HepG2 (cell line): ENCODE measurements at regions not wholly inside any gene's neighbourhood (a gene's known extent, or its start where the extent isn't known, plus 50 kb on each side); places are given as distances from the start of the nearest gene placed in this dataset.
A peak's percentile ranks its signal among the peaks of the same experiment; 100 is the strongest.

Experiments used
- ATAC-seq: fragments of 200-7000 bp; cut with Tn5 transposase; 3 replicates; pipeline ENCODE4 v1.9.1; 2020; ENCODE audit warnings: mild to moderate bottlenecking, moderate library complexity
- BruUV-seq: library from RNA; stranded (reverse); fragments of 400-500 nt; replicated peaks from 2 replicates; lab custom pipeline; 2021; lab: Mats Ljungman, UMichigan
- CTCF ChIA-PET: fragments of 300-600 bp; formaldehyde crosslinking; extraction: SDS; loops from one replicate; lab custom pipeline; 2021; ENCODE audit warnings: low total read pairs, inconsistent platforms, low intra/inter-chr PET ratio; lab: Yijun Ruan, JAX
- POLR2A ChIA-PET: fragments of 350-600 bp; sonication (Branson Sonifier 250); formaldehyde crosslinking; loops from one replicate; lab custom pipeline; 2020; ENCODE audit warnings: antibody characterized with exemption, inconsistent platforms; lab: Yijun Ruan, JAX
- DNase-seq: peaks from one replicate; pipeline ENCODE4 v3.0.0-alpha.2; 2015; ENCODE audit warnings: low spot score
- FAIRE-seq: peaks from 3 replicates; lab custom pipeline; 2011; peaks lifted over from hg19 to GRCh38; lab: Jason Lieb, UNC
- H2AFZ ChIP-seq: one replicate; pipeline ENCODE4 v1.6.1; 2011; ENCODE audit warnings: low read length, inconsistent platforms
- H3K27ac ChIP-seq: fragments of 300-600 bp; 3 replicates; pipeline ENCODE4 v1.8.0; 2011; ENCODE audit warnings: mixed run types, mild to moderate bottlenecking, mixed read lengths, low read length, inconsistent platforms; ENCODE audit not compliant: insufficient read depth; ENCODE audit errors: extremely low read length
- H3K27me3 ChIP-seq, 2 experiments: fragments of 200-600 bp in 1 of 2; 2 replicates in 1 of 2; 3 replicates in 1 of 2; pipeline versions ENCODE4 v1.6.0 to v1.8.0; 2011; ENCODE audit warnings: low read length in 2 of 2, mild to moderate bottlenecking in 2 of 2, moderate library complexity in 2 of 2, inconsistent platforms in 1 of 2; ENCODE audit not compliant: insufficient read depth in 2 of 2, control insufficient read depth in 1 of 2
- H3K36me3 ChIP-seq, 2 experiments: fragments of 200-600 bp in 1 of 2; replicated peaks in 1 of 2; 2 replicates in 1 of 2; 3 replicates in 1 of 2; pipeline versions ENCODE4 v1.5.1 to v1.8.0; 2011; ENCODE audit warnings: low read length in 2 of 2, inconsistent platforms in 1 of 2; ENCODE audit not compliant: insufficient read depth in 2 of 2, control insufficient read depth in 1 of 2
- H3K4me1 ChIP-seq: 2 replicates; pipeline ENCODE4 v1.5.1; 2012; ENCODE audit warnings: low read length, inconsistent platforms; ENCODE audit not compliant: insufficient read depth
- H3K4me2 ChIP-seq: 2 replicates; pipeline ENCODE4 v1.6.0; 2011; ENCODE audit warnings: low read depth, low read length, inconsistent platforms
- H3K4me3 ChIP-seq, 3 experiments: fragments of 200-600 bp in 1 of 3; sonication (generic), shearing (Covaris generic) in 1 of 3; replicated peaks in 1 of 3; 2 replicates each; pipeline ENCODE4 v1.5.1; 2011 to 2016; ENCODE audit warnings: low read length in 3 of 3, inconsistent platforms in 2 of 3, low read depth in 2 of 3, mild to moderate bottlenecking in 2 of 3, control low read depth in 1 of 3, mixed read lengths in 1 of 3; ENCODE audit not compliant: insufficient read depth in 1 of 3
- H3K79me2 ChIP-seq: one replicate; pipeline ENCODE4 v1.6.1; 2011; ENCODE audit warnings: low read length, inconsistent platforms; ENCODE audit not compliant: insufficient read depth
- H3K9ac ChIP-seq: 2 replicates; pipeline ENCODE4 v1.6.0; 2011; ENCODE audit warnings: mild to moderate bottlenecking, low read depth, low read length, inconsistent platforms; ENCODE audit not compliant: insufficient read depth
- H3K9me3 ChIP-seq: 2 replicates; pipeline ENCODE4 v1.5.1; 2012; ENCODE audit warnings: mild to moderate bottlenecking, low read length
- H4K20me1 ChIP-seq: 2 replicates; pipeline ENCODE4 v1.6.0; 2011; ENCODE audit warnings: inconsistent platforms, mild to moderate bottlenecking, low read length, moderate library complexity; ENCODE audit not compliant: insufficient read depth
- IRX3 ChIP-seq: sonication (generic); formaldehyde crosslinking; IDR thresholded peaks from 2 replicates; pipeline ENCODE4 v1.8.1; 2023; ENCODE audit warnings: mild to moderate bottlenecking, low read depth, missing genetic modification reagents, borderline replicate concordance
- NFIB ChIP-seq: sonication (generic); formaldehyde crosslinking; IDR thresholded peaks from 2 replicates; pipeline ENCODE4 v1.9.0; 2021; ENCODE audit warnings: missing genetic modification reagents, mild to moderate bottlenecking, borderline replicate concordance
- RAD51 ChIP-seq: fragments of 450-650 bp; IDR thresholded peaks from 2 replicates; pipeline ENCODE4 v1.6.1; 2016; ENCODE audit warnings: borderline replicate concordance
- SAP130 ChIP-seq: IDR thresholded peaks from 2 replicates; pipeline ENCODE4 v1.6.1; 2016; ENCODE audit warnings: low read depth
- TEAD2 ChIP-seq: sonication (generic); formaldehyde crosslinking; IDR thresholded peaks from 2 replicates; pipeline ENCODE4 v1.9.0; 2021; ENCODE audit warnings: missing genetic modification reagents
- U2AF2 ChIP-seq: fragments of 200-400 bp; formaldehyde crosslinking; IDR thresholded peaks from 2 replicates; pipeline ENCODE4 v1.6.1; 2017; ENCODE audit warnings: low read depth, mild to moderate bottlenecking, low read length
- XRCC5 ChIP-seq: fragments of 200-400 bp; formaldehyde crosslinking; optimal IDR thresholded peaks from 2 replicates; pipeline ENCODE3; 2017; ENCODE audit warnings: mild to moderate bottlenecking, low read length
- ZFP36L1 ChIP-seq: sonication (generic); formaldehyde crosslinking; IDR thresholded peaks from 2 replicates; pipeline ENCODE4 v1.8.0; 2022; ENCODE audit warnings: mild to moderate bottlenecking, missing genetic modification reagents, moderate library complexity
- ZNF207 ChIP-seq: fragments of 450-650 bp; IDR thresholded peaks from 2 replicates; pipeline ENCODE4 v1.6.1; 2016; ENCODE audit warnings: antibody characterized with exemption, borderline replicate concordance
- ZNF30 ChIP-seq: sonication (generic); formaldehyde crosslinking; IDR thresholded peaks from 2 replicates; pipeline ENCODE4 v1.5.0; 2020; ENCODE audit warnings: mild to moderate bottlenecking, missing genetic modification reagents
- ZNF34 ChIP-seq: sonication (generic); formaldehyde crosslinking; IDR thresholded peaks from 2 replicates; pipeline ENCODE4 v1.4.0; 2020; ENCODE audit warnings: mild to moderate bottlenecking, missing genetic modification reagents, borderline replicate concordance
- ZNF501 ChIP-seq: sonication (generic); formaldehyde crosslinking; IDR thresholded peaks from 2 replicates; pipeline ENCODE4 v1.5.1; 2020; ENCODE audit warnings: mild to moderate bottlenecking, moderate library complexity, missing genetic modification reagents
- WGBS: methylation state at CpG from one replicate; pipeline ENCODE4 v1.1.6; 2017; ENCODE audit warnings: low lambda C conversion rate; 5-methylcytosine and 5-hydroxymethylcytosine counted together
- in situ Hi-C: cut with HindIII; loops from 2 replicates; pipeline ENCODE4 v1.10.0; 2017; ENCODE audit warnings: low pct_unique_long_range_greater_than_20kb; ENCODE audit not compliant: extremely low pct_ligation_motif_present
- intact Hi-C: fragments of 100-400 bp; cut with micrococcal nuclease; formaldehyde crosslinking; loops from one replicate; pipeline ENCODE4 v1.10.0; 2022; ENCODE audit not compliant: unreplicated experiment
- TF ChIP-seq, protein P1 (sequence below): sonication (generic); formaldehyde crosslinking; IDR thresholded peaks from 2 replicates; pipeline ENCODE4 v1.4.0; 2020; ENCODE audit warnings: missing genetic modification reagents
- TF ChIP-seq, protein P2 (sequence below): sonication (generic); formaldehyde crosslinking; IDR thresholded peaks from 2 replicates; pipeline ENCODE4 v1.5.0; 2020; ENCODE audit warnings: mild to moderate bottlenecking, missing genetic modification reagents, borderline replicate concordance
- TF ChIP-seq, protein P3 (sequence below): sonication (generic); formaldehyde crosslinking; IDR thresholded peaks from 2 replicates; pipeline ENCODE4 v1.5.1; 2020; ENCODE audit warnings: mild to moderate bottlenecking, missing genetic modification reagents, borderline replicate concordance
- TF ChIP-seq, protein P4 (sequence below): sonication (generic); formaldehyde crosslinking; IDR thresholded peaks from 2 replicates; pipeline ENCODE4 v1.8.1; 2022; ENCODE audit warnings: mild to moderate bottlenecking, missing genetic modification reagents

DNA sequence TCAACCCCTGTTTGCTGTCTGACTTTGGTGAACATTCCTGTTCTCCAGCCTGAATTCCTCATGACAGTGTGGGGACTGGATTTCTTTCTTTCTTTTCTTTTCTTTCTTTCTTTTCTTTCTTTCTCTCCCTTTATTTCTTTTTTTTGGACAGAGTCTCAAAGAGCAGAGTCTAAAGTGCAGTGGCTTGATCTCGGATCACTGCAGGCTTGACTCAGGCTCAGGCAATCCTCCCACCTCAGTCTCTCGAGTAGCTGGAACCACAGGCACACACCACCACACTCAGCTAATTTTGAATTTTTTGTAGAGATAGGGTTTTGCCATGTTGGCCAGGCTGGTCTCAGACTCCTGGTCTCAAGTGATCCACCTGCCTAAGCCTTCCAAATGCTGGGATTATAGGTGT lies 63.1 kb downstream of the RPUSD4 start:
- CTCF ChIA-PET: no interaction called here
- peak overlapping the region in 2 of 3 experiments; percentile 52 to 83; a peak in 3 of 6 replicates for H3K4me3 ChIP-seq
- no peaks in the 10 kb centered on the region for H3K9me3 ChIP-seq
- intact Hi-C loops (no loop called here), in situ Hi-C loops (no loop called here)
- POLR2A ChIA-PET: interaction anchor here (0.6 to 4.9 kb wide), 17 partner anchors 11 to 465 kb away, joined by 3 to 104 read pairs (median 8); partner anchors contain the start of genes CDON, FAM118B and RPUSD4
- no peaks in the 10 kb centered on the region for H3K79me2 ChIP-seq
- H3K4me1 ChIP-seq: peaks cover 79% of the 10 kb centered on the region
- 6% methylated on average over 2 of the region's 2 CpGs for WGBS
- peak overlapping the region; percentile 88 for H3K27ac ChIP-seq
- H4K20me1 ChIP-seq: no peaks in the 10 kb centered on the region
- H3K4me2 ChIP-seq: peak overlapping the region; percentile 100
- no peaks in the 10 kb centered on the region for H3K36me3 ChIP-seq
- no peaks in the 10 kb centered on the region for H3K27me3 ChIP-seq
- DNase-seq: no peak
- BruUV-seq: no TSS peak
- peak; percentile 56 for FAIRE-seq
- no peak overlapping the region for H2AFZ ChIP-seq
- H3K9ac ChIP-seq: peak overlapping the region; percentile 58
- ATAC-seq: peak; percentile 7
- TF ChIP-seq ZFP36L1 (CRISPR knock-in tag) (no peak), IRX3 (no peak), ZNF207 (no peak), U2AF2 (0 out of 2 replicates have a peak, but pooled peaks have one; percentile 24), NFIB (CRISPR knock-in tag) (no peak), ZNF34 (no peak), ZNF501 (CRISPR knock-in tag) (0 out of 2 replicates have a peak, but pooled peaks have one; percentile 38), TEAD2 (CRISPR knock-in tag) (no peak), SAP130 (CRISPR knock-in tag) (no peak), XRCC5 (no peak), RAD51 (no peak), ZNF30 (CRISPR knock-in tag) (no peak)
- TF ChIP-seq, protein P1, sequence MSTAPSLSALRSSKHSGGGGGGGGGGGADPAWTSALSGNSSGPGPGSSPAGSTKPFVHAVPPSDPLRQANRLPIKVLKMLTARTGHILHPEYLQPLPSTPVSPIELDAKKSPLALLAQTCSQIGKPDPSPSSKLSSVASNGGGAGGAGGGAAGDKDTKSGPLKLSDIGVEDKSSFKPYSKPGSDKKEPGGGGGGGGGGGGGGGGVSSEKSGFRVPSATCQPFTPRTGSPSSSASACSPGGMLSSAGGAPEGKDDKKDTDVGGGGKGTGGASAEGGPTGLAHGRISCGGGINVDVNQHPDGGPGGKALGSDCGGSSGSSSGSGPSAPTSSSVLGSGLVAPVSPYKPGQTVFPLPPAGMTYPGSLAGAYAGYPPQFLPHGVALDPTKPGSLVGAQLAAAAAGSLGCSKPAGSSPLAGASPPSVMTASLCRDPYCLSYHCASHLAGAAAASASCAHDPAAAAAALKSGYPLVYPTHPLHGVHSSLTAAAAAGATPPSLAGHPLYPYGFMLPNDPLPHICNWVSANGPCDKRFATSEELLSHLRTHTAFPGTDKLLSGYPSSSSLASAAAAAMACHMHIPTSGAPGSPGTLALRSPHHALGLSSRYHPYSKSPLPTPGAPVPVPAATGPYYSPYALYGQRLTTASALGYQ (CRISPR knock-in tag): no peak
- TF ChIP-seq, protein P2, sequence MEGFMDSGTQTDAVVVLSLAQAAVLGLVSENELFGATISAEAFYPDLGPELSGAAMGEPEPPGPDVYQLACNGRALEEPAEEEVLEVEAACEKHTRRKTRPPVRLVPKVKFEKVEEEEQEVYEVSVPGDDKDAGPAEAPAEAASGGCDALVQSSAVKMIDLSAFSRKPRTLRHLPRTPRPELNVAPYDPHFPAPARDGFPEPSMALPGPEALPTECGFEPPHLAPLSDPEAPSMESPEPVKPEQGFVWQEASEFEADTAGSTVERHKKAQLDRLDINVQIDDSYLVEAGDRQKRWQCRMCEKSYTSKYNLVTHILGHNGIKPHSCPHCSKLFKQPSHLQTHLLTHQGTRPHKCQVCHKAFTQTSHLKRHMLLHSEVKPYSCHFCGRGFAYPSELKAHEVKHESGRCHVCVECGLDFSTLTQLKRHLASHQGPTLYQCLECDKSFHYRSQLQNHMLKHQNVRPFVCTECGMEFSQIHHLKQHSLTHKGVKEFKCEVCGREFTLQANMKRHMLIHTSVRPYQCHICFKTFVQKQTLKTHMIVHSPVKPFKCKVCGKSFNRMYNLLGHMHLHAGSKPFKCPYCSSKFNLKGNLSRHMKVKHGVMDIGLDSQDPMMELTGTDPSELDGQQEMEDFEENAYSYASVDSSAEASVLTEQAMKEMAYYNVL (CRISPR knock-in tag): peak; percentile 31; the same call in 1 of the 2 replicates
- TF ChIP-seq, protein P3, sequence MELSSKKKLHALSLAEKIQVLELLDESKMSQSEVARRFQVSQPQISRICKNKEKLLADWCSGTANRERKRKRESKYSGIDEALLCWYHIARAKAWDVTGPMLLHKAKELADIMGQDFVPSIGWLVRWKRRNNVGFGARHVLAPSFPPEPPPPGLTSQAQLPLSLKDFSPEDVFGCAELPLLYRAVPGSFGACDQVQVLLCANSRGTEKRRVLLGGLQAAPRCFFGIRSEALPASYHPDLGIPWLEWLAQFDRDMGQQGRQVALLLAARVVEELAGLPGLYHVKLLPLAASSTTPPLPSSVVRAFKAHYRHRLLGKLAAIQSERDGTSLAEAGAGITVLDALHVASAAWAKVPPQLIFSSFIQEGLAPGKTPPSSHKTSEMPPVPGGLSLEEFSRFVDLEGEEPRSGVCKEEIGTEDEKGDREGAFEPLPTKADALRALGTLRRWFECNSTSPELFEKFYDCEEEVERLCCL: no peak
- TF ChIP-seq, protein P4, sequence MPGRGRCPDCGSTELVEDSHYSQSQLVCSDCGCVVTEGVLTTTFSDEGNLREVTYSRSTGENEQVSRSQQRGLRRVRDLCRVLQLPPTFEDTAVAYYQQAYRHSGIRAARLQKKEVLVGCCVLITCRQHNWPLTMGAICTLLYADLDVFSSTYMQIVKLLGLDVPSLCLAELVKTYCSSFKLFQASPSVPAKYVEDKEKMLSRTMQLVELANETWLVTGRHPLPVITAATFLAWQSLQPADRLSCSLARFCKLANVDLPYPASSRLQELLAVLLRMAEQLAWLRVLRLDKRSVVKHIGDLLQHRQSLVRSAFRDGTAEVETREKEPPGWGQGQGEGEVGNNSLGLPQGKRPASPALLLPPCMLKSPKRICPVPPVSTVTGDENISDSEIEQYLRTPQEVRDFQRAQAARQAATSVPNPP (CRISPR knock-in tag): no peak
